ENCODE measurements at regions not wholly inside any gene's neighbourhood (a gene's known extent, or its start where the extent isn't known, plus 50 kb on each side); places are given as distances from the start of the nearest gene placed in this dataset.
"Not testable (repeated sequence)": the region's sequence is repeated elsewhere in the genome, so short reads cannot be mapped to it uniquely, and the experiment has no call there.

DNA sequence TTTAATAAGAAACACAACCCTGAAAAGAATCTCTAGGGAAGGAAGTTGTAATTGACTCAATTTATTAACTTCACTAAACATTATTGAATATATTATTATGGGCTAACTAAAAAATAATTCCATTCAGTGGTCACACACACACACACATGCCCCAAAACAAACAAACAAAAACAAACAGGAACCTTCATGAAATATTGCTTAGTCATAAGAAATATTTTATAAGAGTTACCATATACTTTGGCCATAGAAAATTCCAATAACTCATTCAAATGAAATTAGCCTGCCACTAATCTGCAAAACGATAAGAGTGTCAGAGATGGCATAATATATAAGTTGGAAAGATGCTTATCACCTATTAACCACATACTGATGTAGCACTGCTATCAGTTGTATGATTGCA is 268.4 kb upstream of the AMIGO2 start:
- no peak for DNase-seq (ENCODE audit: low read depth in 2 of 2)

DNA sequence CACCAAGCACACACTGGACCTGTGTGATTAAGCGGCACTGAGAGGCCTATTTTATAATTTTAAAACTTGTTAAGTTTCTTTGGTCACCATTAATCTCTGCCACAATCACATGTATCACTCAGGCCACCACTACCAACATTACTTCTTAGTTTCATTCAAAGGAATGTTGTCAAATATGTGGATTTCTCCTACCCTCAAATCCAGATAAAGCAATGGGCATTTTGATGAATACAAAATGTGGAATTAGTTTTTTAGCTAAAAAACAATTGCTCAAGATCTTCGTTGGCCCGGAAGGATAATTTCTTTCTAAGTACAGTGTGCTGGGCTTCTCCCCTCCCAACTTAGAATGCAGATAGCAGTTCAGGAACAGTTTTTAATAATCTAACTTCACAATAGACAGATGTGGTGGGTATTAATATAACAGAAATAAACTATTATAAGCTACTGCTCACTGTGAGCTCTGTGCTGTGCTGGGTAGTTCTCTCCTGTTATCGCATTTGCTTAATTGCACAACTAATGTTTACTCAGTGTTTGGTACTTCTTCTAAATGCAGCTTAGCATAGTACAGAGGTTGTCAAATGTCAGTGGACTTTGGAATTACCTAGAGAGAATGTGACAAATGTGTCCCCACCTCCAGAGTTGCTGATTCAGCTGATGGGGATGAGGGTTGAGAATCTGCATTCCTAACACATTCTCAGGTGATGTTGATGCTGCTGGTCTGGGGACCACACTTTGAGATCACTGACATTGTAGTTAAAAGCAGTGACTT is 266.7 kb upstream of the AMIGO2 start:
- no peak for DNase-seq (ENCODE audit: low read depth in 2 of 2)

DNA sequence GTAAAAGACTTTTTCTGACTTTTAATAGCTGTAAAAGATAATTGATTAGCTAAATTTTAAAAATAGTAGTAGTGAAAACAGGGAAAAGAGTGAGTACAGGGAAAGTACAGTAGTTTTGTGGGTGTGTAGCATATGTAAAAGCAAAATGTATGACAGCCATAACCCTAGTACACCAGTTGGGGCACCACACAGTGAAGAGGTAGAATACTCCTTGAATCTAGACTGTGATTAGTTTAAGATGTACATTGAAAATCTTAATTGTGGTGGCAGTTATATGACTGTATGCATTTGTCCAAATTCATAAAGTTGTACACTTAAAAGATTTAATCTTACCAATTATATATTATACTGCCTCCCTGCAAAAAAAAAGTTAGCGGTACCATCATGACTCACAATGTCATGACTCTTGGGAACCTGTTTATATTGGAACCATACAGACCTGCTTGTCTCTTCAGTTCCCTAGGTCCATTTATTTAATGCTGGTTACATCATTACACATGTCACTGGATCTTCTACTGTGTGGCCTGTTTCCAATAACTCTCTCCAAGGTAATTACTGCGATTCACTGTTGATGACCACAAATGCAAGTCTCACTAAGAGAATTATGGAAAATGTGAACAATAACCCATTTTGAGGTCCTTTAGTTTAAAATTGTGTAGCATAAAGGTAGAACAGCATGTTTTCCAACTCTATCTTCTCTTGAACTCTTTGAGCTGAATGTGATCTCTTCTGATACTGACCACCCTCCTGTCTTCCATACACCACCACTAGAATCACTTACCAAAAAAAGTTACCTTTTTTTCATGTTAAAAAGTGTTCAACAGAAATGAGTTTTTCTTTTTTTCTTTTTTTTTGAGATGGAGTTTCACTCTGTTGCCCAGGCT is 264.2 kb upstream of the AMIGO2 start:
- DNase-seq (ENCODE audit: low read depth in 2 of 2), result no peak

DNA sequence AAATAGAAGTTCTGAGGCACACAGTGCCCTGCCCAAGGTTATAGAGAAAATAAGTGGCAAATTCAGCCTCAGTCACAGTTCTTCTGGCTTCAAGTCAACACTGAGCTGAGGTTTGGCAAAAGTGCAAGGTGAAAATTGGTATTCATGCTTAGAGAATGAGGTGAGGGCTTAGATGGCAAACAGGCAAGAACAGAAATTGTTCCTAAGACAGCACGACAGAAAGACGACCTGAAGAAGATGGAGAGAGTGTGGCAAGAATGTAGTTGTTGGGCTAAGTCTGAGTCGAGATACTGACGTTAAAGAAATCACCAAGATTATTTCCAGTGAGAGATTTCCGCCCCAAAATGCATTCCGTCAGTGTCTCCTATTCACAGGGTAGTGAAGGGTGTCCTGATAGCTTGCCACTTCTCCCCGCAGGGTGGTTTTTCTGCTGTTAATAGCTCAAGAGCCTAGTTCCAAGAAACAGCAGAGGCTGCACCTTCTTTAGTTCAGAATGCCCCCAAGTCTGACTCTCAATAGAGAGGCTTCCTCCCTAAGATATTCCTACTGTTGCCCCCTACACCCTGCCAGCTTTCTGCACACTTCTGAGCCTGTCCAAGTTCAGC is 260.8 kb upstream of the AMIGO2 start:
- no peak for DNase-seq (ENCODE audit: low read depth in 2 of 2)

DNA sequence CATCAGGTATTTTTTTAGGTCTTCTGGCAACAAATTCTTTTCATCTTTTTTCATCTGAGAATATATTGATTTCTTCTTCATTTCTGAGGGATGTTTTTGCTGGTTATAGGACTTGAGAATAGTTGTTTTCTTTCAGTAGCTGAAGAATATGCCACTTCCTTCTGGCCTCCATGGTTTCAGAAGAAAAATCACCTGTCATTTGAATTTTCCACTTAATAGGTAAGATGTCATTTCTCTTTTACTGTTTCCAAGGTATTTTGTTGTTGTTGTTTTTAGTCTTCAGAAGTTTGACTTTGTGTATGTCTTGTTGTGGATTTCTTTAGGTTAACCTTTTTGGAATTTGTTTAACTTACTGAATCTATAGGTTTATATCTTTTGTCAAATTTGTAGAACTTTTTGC is 257.8 kb upstream of the AMIGO2 start:
- no peak for DNase-seq (ENCODE audit: low read depth in 2 of 2)

DNA sequence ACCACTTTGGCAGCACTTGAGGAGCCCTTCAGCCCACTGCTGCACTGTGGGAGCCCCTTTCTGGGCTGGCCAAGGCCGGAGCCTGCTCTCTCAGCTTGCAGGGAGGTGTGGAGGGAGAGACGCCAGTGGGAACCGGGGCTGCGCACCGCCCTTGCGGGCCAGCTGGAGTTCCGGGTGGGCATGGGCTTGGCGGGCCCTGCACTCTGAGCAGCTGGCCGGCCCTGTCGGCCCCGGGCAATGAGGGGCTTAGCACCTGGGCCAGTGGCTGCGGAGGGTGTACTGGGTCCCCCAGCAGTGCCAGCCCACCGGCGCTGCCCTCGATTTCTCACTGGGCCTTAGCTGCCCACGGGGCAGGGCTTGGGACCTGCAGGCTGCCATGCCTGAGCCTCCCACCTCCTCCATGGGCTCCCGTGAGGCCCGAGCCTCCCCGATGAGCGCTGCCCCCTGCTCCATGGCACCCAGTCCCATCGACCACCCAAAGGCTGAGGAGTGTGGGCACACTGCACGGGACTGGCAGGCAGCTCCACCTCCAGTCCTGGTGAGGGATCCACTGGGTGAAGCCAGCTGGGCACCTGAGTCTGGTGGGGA is 253.6 kb upstream of the AMIGO2 start:
- not testable (repeated sequence) for DNase-seq (ENCODE audit: low read depth in 2 of 2)

DNA sequence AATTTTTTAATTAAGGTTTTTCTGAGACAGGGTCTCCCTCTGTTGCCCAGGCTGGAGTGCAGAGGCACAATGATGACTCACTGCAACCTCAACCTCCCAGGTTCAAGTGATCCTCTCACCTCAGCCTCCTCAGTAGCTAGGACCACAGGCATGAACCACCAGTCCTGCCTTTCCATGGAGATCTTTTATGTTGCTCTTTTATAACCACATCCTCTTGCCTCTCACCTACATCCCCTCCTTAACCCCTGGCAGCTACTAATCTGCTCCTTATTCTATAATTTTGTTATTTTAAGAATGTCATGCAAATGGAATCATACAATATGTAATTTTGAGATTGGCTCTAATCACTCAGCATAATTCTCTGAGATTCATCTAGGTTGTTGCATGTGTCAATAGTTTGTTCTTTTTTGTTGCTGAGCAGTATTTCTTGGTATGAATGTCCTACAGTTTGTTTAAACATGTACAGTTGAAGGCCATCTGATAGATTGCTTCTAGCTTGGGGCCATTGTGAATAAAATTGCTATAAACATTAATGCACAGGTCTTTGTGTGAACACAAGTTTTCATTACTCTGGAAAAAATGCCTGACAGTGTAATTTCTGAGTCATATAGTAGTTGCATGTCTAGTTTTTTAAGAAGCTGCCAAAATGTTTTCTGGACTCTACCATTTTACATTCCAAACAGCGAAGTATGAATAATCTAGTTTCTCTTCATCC is 249.2 kb upstream of the AMIGO2 start:
- no peak for DNase-seq (ENCODE audit: low read depth in 2 of 2)

DNA sequence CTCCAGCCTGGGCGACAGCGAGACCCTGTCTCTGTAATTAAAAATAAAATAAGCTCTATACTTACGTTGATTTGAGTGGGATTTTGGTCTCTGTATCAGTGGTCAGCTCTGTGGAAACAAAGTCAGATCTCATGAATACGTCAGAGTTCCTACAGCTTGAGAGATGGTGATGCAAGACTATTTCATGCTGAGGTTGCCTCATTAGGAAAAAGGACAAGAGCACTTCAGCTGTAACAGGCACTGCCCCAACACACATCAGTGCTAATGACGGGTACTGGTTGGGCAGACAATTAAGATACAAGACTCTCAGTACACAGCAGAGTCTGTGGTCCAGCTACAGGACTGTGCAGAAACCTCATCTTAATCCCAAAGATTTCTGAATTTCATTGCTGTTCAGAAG is 246.4 kb upstream of the AMIGO2 start:
- DNase-seq (ENCODE audit: low read depth in 2 of 2), result no peak

DNA sequence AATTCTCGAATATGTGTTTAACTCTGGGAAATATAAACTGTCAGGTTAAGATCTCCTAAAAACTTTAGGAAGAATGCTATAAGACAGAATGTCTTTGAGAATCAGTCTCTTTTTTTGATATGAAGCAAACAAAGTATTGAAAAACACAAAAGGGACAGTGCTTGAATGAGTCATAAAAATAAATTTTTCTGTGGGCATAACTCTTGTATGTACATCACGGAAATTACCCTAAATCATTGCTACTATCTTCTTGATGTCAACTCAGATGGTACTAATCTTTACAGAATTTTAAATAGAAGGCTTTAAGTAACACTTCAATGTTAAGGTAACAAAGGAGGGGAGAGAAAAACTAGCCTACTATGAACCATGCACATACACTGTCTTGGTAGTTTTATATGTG is 244.0 kb upstream of the AMIGO2 start:
- no peak for DNase-seq (ENCODE audit: low read depth in 2 of 2)

DNA sequence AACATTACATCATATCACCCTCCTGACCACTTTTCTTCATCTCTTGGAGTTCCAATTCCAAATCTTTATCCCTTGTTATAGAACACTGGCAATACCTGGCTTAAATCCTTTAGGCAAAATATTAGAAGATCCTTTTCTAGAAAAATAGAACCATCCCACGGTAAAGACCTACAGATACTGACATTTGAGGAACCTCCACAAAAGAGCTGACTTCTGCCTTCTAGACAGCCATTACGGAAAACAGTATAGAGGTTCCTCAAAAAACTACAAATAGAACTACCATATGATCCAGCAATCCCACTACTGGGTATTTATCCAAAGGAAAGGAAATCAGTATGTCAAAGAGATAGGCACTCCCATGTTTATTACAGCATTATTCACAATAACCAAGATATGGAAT is 241.7 kb upstream of the AMIGO2 start:
- DNase-seq (ENCODE audit: low read depth in 2 of 2), result no peak

DNA sequence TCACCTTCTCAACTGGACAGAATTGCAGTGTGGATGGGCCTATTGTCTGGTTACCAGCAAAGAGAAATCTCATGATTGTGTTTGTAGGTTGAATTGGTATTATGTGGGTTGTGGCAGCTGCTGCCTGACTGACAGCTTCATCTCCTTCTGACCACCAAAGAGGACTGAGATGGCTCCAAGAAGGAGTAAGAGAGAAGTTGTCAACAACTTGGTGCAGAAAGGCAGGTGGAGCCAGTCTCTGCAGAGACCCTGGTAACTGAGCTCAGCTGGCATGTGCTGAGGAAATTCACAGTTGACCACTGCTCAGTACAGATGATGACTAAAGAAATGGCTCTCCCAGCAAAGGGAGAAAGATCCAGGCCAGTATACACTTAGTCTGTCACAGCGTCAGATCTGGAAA is 240.0 kb upstream of the AMIGO2 start:
- no peak for DNase-seq (ENCODE audit: low read depth in 2 of 2)

DNA sequence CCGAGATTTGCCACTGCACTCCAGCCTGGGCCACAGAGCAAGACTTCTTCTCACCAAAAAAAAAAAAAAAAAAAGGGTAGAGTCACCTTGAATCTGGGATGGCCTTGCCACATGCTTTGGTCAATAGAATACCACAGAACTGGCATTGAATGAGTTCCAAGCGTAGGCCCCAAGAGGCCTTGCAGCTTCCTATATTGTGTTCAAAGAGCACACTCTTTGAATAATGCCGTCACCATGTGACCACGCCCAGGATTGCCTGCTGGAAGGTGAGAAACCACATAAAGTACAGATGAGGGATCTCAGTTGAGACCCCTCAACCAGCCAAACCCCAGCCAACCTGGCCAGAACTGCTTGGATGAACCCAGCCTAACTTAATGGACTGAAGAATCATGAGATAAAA is 239.2 kb upstream of the AMIGO2 start:
- DNase-seq (ENCODE audit: low read depth in 2 of 2), result no peak

DNA sequence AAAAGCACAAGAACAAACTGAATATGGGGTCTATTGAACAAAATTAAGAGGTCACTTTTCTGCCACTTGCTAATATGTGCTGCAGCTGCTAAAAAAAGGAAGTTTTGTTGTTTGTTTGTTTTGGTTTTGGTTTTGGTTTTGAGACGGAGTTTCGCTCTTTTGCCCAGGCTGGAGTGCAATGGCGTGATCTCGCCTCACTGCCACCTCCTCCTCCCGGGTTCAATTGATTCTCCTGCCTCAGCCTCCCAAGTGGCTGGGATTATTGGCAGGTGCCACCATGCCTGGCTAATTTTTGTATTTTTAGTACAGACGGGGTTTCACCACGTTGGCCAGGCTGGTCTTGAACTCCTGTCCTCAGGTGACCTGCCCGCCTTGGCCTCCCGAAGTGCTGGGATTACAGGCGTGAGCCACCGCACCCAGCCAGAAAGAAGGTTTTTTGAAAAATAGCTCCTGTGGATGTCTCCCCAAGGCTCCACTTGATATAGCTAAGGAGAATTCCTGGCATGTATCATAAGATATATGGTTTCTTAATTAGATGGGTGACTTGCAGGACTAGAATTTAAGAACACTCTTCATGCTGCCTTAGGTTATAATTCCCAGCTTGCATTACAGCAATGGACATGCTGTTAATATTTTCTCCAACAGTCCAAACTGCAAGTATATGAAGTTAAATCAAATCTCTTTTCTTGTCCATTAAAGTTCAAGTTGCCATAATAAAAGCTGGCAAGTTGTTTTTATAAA is 237.6 kb upstream of the AMIGO2 start:
- DNase-seq (ENCODE audit: low read depth in 2 of 2), result no peak

DNA sequence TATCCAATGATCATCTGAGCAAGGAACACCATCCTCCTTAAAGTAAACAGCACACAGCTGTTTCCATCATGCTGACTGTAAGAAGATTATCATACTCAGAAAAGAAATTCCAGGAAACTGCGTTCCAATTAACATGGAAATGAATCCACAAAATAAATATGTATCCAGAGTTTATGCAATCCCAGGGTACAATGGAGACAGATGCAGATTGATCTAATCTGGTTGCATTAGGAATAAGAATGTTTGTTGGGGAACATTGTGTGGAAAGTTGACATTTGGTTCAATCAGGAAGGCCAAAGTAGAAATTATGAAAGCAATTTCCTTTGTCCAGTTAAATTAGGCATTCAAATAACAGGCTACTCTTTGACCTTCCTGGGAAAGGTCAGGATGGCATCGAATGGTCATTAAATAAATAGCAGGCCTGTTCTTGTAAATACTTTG is 236.9 kb upstream of the AMIGO2 start:
- no peak for DNase-seq (ENCODE audit: low read depth in 2 of 2)

DNA sequence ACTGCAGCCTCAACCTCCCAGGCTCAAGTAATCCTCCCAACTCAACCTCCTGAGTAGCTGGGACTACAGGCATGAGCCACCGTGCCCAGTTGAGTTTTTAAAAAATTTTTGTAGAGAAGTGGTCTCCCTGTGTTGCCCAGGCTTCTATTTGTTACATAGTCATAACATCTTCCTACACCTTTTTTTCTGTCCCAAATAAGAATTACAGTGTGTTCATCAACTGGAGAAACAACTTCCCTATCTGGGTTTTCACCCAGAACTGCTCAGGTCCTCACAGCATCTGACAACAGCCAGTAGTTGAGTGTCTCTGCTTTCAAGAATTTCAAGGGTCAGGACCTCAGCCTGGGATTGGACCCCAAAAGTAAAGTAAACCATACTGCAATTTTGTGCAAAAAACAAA is 235.2 kb upstream of the AMIGO2 start:
- DNase-seq (ENCODE audit: low read depth in 2 of 2), result no peak

DNA sequence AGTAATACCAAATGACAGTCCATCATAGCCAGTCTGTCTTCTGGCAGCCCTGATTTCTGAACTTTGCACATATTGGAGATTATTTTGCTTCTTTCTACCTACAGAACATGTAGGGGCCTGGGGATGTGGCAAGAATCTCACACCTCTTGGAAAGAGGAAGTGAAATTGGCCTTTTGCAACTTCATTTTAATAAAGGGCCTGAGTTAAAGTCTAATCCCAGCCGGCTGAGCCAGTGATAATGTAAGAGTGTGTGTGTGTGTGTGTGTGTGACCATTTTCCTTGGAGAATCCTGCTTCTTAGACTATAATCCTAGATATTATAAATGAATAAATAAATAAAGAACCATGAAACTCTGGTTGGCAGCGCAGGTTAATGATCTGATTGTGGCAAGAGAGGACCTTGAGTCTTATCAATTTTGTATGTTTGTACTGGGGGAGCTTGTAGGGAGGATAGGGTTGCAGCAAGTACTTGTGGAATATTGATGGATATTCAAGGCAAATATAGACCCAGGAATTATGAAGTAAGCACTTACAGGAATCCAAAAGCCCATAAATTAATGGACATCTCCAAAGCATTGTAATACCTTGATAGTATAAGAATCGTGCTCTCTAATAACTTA is 233.2 kb upstream of the AMIGO2 start:
- DNase-seq (ENCODE audit: low read depth in 2 of 2), result no peak

DNA sequence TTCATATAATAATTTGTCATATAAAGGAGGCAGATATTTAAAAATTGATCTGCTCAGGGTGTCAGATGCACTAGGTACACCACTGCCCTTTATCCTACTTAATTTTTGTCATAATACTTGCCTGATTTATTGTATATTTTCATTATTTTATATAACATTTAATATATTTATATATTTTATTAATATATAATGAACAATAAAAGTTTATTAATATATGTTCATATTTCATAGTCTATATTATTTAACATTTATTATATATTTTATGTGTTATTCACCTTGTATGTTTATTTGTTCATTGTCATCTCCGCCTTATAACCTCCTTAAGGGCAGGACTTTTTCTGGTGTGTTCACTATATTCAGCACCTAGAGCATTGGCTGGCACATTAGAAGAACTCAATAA is 232.4 kb upstream of the AMIGO2 start:
- no peak for DNase-seq (ENCODE audit: low read depth in 2 of 2)

DNA sequence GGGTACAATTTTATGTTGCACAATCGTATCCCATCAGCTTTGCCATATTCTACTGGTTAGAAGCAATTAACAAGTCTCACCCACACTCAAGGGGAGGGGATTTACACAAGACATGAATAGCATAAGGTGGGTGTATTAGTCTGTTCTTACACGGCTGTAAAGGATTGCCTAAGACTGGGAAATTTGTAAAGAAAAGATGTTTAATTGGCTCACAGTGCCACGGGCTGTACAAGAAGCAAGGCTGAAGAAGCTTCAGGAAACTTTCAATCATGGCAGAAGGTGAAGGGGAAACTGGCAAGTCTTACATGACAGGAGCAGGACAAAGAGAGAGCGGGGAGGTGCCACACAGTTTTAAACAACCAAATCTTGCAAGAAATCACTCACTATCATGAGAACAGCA is 231.8 kb upstream of the AMIGO2 start:
- DNase-seq (ENCODE audit: low read depth in 2 of 2), result no peak

DNA sequence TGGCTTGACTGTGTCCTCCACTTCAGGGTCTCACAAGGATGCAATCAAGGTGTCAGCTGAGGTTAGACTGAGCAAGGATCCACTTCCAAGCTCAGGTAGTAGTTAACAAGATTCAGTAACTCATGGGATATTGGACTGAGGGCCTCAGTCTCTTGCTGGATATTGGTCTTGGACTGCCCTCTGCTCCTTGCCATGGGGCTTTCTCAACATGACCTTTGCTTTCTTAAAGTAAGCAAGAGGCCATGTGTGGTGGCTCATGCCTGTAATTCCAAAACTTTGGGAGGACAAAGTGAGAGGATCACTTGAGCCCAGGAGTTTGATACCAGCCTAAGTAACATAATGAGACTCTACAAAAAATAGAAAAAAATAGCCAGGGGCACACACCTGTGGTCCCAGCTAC is 231.3 kb upstream of the AMIGO2 start:
- DNase-seq (ENCODE audit: low read depth in 2 of 2), result no peak

DNA sequence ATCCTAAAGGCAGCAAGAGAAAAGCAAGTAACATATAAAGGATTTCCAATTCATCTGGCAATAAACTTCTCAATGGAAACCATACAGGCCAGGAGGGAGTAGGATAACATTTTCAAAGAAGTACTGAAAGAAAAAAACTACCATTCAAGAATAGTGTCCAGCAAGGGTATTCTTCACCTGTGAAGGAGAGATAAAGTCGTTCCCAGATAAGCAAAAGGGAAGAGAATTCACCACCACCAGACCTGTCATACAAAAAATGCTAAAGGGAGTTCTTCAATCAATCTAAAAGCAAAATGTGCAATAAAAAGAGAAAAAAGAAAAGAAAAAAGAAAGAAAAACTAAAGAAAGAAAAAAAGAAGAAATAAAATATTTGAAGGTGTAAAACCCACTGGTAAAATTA is 228.9 kb upstream of the AMIGO2 start:
- no peak for DNase-seq (ENCODE audit: low read depth in 2 of 2)
